ENCODE measurements at regions not wholly inside any gene's neighbourhood (a gene's known extent, or its start where the extent isn't known, plus 50 kb on each side); places are given as distances from the start of the nearest gene placed in this dataset.

- TF ChIP-seq KLF10 (tag by site-specific recombination; IDR thresholded peaks at IDR 0.05) (no peak), ZNF148 (tag by site-specific recombination; IDR thresholded peaks at IDR 0.05; ENCODE audit: borderline replicate concordance) (no peak), ZNF221 (tag by site-specific recombination; IDR thresholded peaks at IDR 0.05; ENCODE audit: borderline replicate concordance) (no peak), ZNF513 (tag by site-specific recombination; IDR thresholded peaks at IDR 0.05) (no peak), ZNF548 (tag by site-specific recombination; IDR thresholded peaks at IDR 0.05) (no peak), ZNF777 (tag by site-specific recombination; IDR thresholded peaks at IDR 0.05; ENCODE audit: borderline replicate concordance) (no peak), ZSCAN4 (tag by site-specific recombination; IDR thresholded peaks at IDR 0.05) (no peak)
These were observed 481.2 kb downstream of the OTOL1 start (continued) for GRCh38 chr3:161977850-161978249.

GRCh38 chr3:161987933-161988332, 491.3 kb downstream of the OTOL1 start:
- POLR2A ChIA-PET, result no interaction called here
- no peaks in the 10 kb centered on the region for H3K36me3 ChIP-seq (ENCODE audit: control insufficient read depth in 2 of 2, insufficient read depth in 1 of 2, low read length in 2 of 2)
- no peaks in the 10 kb centered on the region for H3K9me3 ChIP-seq (ENCODE audit: control insufficient read depth, insufficient read depth, low read depth, low read length)
- no peaks in the 10 kb centered on the region for H3K4me1 ChIP-seq (ENCODE audit: control insufficient read depth, insufficient read depth, low read length)
- CTCF ChIA-PET, result interaction anchor here (0.6 kb wide), 1 partner anchor 1064 kb away, joined by 3 read pairs; no protein-coding TSS in a partner anchor
- TF ChIP-seq ZNF654 (tag by site-specific recombination; IDR thresholded peaks at IDR 0.05; ENCODE audit: low read depth), result no peak
- no peak for TF ChIP-seq SP7 (tag by site-specific recombination; IDR thresholded peaks at IDR 0.05)
- no peak for TF ChIP-seq TRIM28 (IDR thresholded peaks at IDR 0.05; ENCODE audit: borderline replicate concordance, low read length)
- no peak for TF ChIP-seq TSHZ1 (tag by site-specific recombination; IDR thresholded peaks at IDR 0.05; ENCODE audit: borderline replicate concordance)
- no peak for TF ChIP-seq TCF7L2 (IDR thresholded peaks at IDR 0.05; ENCODE audit: borderline replicate concordance, low read depth, low read length)
- no peak for TF ChIP-seq ZNF324 (tag by site-specific recombination; IDR thresholded peaks at IDR 0.05)
- TF ChIP-seq ZNF18 (tag by site-specific recombination; IDR thresholded peaks at IDR 0.05), result no peak
- H3K27ac ChIP-seq (ENCODE audit: extremely low read depth, low read depth, low read length), result no peak overlapping the region
- H3K4me3 ChIP-seq (ENCODE audit: low read depth, low read length), result no peak overlapping the region
